Lower leg skin (tissue), 4 donors: ENCODE measurements at regions not wholly inside any gene's neighbourhood (a gene's known extent, or its start where the extent isn't known, plus 50 kb on each side); places are given as distances from the start of the nearest gene placed in this dataset.

Source experiments
- DNase-seq, 2 donors: peaks; one replicate each; pipeline ENCODE4 v3.0.0-alpha.2; 2019; ENCODE audit warnings: low spot score in 2 of 2
- H3K4me3 ChIP-seq: fragments of 200-600 bp; sonication (generic); 2 replicates; pipeline ENCODE4 v1.5.1; 2017; ENCODE audit warnings: mild to moderate bottlenecking, low read depth; ENCODE audit not compliant: poor library complexity, severe bottlenecking
- POLR2A ChIP-seq, 2 donors: fragments of 450-650 bp; IDR thresholded peaks; one replicate each; pipeline ENCODE4 v1.6.1; 2016 to 2017; ENCODE audit warnings: antibody characterized with exemption in 2 of 2, mild to moderate bottlenecking in 1 of 2, moderate library complexity in 1 of 2
- WGBS, 2 donors: methylation state at CpG; one replicate each; pipeline ENCODE4 v1.1.5; 2018; 5-methylcytosine and 5-hydroxymethylcytosine counted together
- intact Hi-C: fragments of 100-400 bp; cut with DNase I; formaldehyde crosslinking; loops from one replicate; pipeline ENCODE4 v1.15.0; 2023; ENCODE audit warnings: low total_unique reads
- TF ChIP-seq, protein P1 (sequence below), 3 donors: fragments of 450-650 bp; IDR thresholded peaks; one replicate each; pipeline ENCODE4 v1.5.1; 2016; ENCODE audit warnings: antibody characterized with exemption in 3 of 3, mild to moderate bottlenecking in 3 of 3, moderate library complexity in 2 of 3

GRCh38 chr4:18404642-18405041 lies 383.1 kb upstream of the LCORL start:
- WGBS, 2 donors = 66 to 68% methylated on average over 2 of the region's 2 CpGs
- intact Hi-C loops = no loop called here
- DNase-seq = no peak
- no peak overlapping the region for H3K4me3 ChIP-seq
- TF ChIP-seq, protein P1, sequence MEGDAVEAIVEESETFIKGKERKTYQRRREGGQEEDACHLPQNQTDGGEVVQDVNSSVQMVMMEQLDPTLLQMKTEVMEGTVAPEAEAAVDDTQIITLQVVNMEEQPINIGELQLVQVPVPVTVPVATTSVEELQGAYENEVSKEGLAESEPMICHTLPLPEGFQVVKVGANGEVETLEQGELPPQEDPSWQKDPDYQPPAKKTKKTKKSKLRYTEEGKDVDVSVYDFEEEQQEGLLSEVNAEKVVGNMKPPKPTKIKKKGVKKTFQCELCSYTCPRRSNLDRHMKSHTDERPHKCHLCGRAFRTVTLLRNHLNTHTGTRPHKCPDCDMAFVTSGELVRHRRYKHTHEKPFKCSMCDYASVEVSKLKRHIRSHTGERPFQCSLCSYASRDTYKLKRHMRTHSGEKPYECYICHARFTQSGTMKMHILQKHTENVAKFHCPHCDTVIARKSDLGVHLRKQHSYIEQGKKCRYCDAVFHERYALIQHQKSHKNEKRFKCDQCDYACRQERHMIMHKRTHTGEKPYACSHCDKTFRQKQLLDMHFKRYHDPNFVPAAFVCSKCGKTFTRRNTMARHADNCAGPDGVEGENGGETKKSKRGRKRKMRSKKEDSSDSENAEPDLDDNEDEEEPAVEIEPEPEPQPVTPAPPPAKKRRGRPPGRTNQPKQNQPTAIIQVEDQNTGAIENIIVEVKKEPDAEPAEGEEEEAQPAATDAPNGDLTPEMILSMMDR (IDR thresholded peaks at IDR 0.05) = no peak
- TF ChIP-seq POLR2A (IDR thresholded peaks at IDR 0.05) = no peak

DNA sequence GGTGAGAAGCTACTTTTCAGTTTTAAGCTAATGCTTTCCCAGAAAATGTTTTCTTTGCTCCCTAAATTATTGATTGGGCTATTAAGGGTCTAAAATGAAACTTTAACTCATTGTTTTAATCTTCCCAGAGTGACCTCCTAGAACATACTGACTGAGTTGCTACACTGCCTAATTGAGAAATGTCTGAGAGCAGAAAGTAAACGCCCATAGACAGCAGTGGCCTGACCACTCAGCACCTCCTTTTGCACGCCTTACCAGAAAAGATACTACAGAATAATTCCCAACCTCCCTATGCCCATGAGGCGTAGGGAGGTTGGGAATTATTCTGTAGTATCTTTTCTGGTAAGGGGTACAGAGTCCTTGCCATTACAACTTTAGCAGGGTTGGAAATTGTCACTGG lies 381.8 kb upstream of the LCORL start:
- no peak for DNase-seq
- no peak for TF ChIP-seq POLR2A (IDR thresholded peaks at IDR 0.05)
- TF ChIP-seq, protein P1 (IDR thresholded peaks at IDR 0.05) = no peak
- intact Hi-C loops = no loop called here
- WGBS, 2 donors = 80 to 81% methylated on average over 3 of the region's 3 CpGs
- H3K4me3 ChIP-seq = no peak overlapping the region

GRCh38 chr4:18401868-18402267 lies 380.3 kb upstream of the LCORL start:
- intact Hi-C loops = no loop called here
- no peak overlapping the region for H3K4me3 ChIP-seq
- TF ChIP-seq, protein P1 (IDR thresholded peaks at IDR 0.05) = no peak
- no peak for TF ChIP-seq POLR2A (IDR thresholded peaks at IDR 0.05)
- no peak for DNase-seq
- 79 to 81% methylated on average over 1 of the region's 1 CpG for WGBS, 2 donors

- intact Hi-C loops = no loop called here
- DNase-seq = no peak
- TF ChIP-seq POLR2A (IDR thresholded peaks at IDR 0.05) = no peak
- TF ChIP-seq, protein P1 (IDR thresholded peaks at IDR 0.05) = no peak
- no peak overlapping the region for H3K4me3 ChIP-seq
- 47 to 51% methylated on average over 2 of the region's 2 CpGs for WGBS, 2 donors
Observed at GRCh38 chr4:18401425-18401824, 379.9 kb upstream of the LCORL start.

DNA sequence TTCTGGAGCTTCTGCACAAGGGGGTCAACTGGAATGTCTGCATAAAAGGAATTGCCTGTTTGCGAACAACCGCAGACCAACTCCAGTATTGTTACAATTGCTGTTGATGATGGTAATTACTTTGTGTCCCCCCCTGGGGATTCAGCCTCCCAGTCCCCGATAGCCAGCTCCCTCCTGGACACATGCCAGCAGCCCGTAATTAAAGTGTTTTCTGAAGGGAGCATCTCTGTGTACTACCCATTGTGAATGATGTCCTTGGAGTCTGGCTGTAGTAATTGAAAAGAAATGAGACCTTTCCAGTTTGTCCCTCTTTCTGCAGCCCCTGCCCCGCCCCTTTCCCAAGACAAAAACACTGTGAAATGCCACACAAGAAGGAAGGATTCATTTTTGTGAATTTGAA lies 377.1 kb upstream of the LCORL start:
- WGBS, 2 donors = 25 to 38% methylated on average over 5 of the region's 5 CpGs
- no peak for TF ChIP-seq POLR2A (IDR thresholded peaks at IDR 0.05)
- intact Hi-C loops = no loop called here
- no peak overlapping the region for H3K4me3 ChIP-seq
- no peak for DNase-seq

- 52 to 64% methylated on average over 5 of the region's 5 CpGs for WGBS, 2 donors
- intact Hi-C loops = no loop called here
- no peak overlapping the region for H3K4me3 ChIP-seq
- no peak for DNase-seq
- TF ChIP-seq, protein P1 (IDR thresholded peaks at IDR 0.05) = no peak
- TF ChIP-seq POLR2A (IDR thresholded peaks at IDR 0.05) = no peak
Observed at GRCh38 chr4:18397681-18398390, 376.3 kb upstream of the LCORL start.
